K562 (cell line): ENCODE measurements at regions not wholly inside any gene's neighbourhood (a gene's known extent, or its start where the extent isn't known, plus 50 kb on each side); places are given as distances from the start of the nearest gene placed in this dataset.

Experiments
- BRF1 ChIP-seq: IDR thresholded peaks from 3 replicates; pipeline ENCODE4 v1.6.1; 2011; ENCODE audit warnings: borderline replicate concordance, mild to moderate bottlenecking; ENCODE audit not compliant: insufficient read length; ENCODE audit errors: extremely low read depth
- CHD2 ChIP-seq: IDR thresholded peaks from 2 replicates; pipeline ENCODE4 v1.6.1; 2011; ENCODE audit warnings: low read depth, low read length
- DACH1 ChIP-seq: fragments of 450-650 bp; IDR thresholded peaks from 2 replicates; pipeline ENCODE4 v1.6.1; 2018; ENCODE audit not compliant: partially characterized antibody
- JUNB ChIP-seq: fragments of 450-650 bp; formaldehyde crosslinking; conservative IDR thresholded peaks from 2 replicates; pipeline ENCODE4 v1.4.0; 2020; ENCODE audit warnings: mild to moderate bottlenecking
- NR4A1 ChIP-seq, 2 experiments: fragments of 250-450 bp in 1 of 2; fragments of 450-650 bp in 1 of 2; sonication (Bioruptor Pico) in 1 of 2; IDR thresholded peaks; 2 replicates each; pipeline versions ENCODE4 v1.4.0 to v1.6.1; 2016 to 2020; ENCODE audit warnings: mild to moderate bottlenecking in 2 of 2, missing compliant biosample characterization in 1 of 2, missing genetic modification characterization in 1 of 2, moderate library complexity in 1 of 2
- PHB2 ChIP-seq: fragments of 450-650 bp; IDR thresholded peaks from 2 replicates; pipeline ENCODE4 v1.6.1; 2017; ENCODE audit warnings: low read depth
- SMARCA4 ChIP-seq: fragments of 450-650 bp; IDR thresholded peaks from 2 replicates; pipeline ENCODE4 v1.6.1; 2016
- SOX6 ChIP-seq: fragments of 450-650 bp; IDR thresholded peaks from 2 replicates; pipeline ENCODE4 v1.6.1; 2014; ENCODE audit warnings: mild to moderate bottlenecking
- ZBED1 ChIP-seq: IDR thresholded peaks from 2 replicates; pipeline ENCODE4 v1.6.1; 2014
- ZFPM2 ChIP-seq: fragments of 250-450 bp; sonication (Bioruptor Pico); IDR thresholded peaks from 2 replicates; pipeline ENCODE4 v1.5.1; 2022; ENCODE audit warnings: mild to moderate bottlenecking
- ZNF696 ChIP-seq: fragments of 250-450 bp; sonication (Bioruptor Pico); conservative IDR thresholded peaks from 2 replicates; pipeline ENCODE4 v1.4.0; 2020; ENCODE audit warnings: mild to moderate bottlenecking, moderate library complexity
- TF ChIP-seq, protein P1 (sequence below): fragments of 450-650 bp; IDR thresholded peaks from one replicate; pipeline ENCODE4 v1.6.1; 2018; ENCODE audit warnings: mild to moderate bottlenecking, moderate library complexity; ENCODE audit not compliant: partially characterized antibody
- TF ChIP-seq, protein P2 (sequence below), 2 experiments: fragments of 450-650 bp; formaldehyde crosslinking in 1 of 2; IDR thresholded peaks; 2 replicates each; pipeline versions ENCODE4 v1.4.0 to v1.6.1; 2014 to 2020; ENCODE audit warnings: mild to moderate bottlenecking in 2 of 2, borderline replicate concordance in 1 of 2, low read depth in 1 of 2

DNA sequence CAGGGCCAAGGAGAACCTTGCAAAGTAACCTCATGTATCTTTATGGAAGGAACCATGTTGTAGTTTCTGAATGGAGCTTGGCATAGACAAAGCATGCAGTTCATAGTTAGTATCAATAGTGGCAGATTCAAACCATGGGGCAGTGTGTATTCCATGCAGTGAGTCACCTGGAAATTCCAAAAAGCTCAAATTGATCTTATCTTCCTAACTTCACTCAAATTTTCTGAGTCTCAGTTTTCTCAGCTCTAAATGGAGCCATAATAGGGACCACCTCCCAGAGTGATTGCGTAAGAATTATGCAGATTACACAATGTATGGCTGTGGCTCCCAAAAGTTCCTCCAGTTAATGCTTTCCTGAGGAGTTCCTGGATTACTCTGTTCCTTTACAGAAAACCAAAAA lies 549.9 kb upstream of the KLF4 start (continued):
- TF ChIP-seq ZBED1 (no peak), SMARCA4 (no peak), BRF1 (no peak), SOX6 (no peak), ZFPM2 (CRISPR knock-in tag) (no peak), CHD2 (no peak), PHB2 (no peak), NR4A1 (CRISPR knock-in tag; IDR thresholded peaks at IDR 0.05) (no peak), NR4A1 (tag; IDR thresholded peaks at IDR 0.05) (no peak), ZNF696 (CRISPR knock-in tag) (no peak), JUNB (no peak), DACH1 (peak; percentile 28)
- TF ChIP-seq, protein P1, sequence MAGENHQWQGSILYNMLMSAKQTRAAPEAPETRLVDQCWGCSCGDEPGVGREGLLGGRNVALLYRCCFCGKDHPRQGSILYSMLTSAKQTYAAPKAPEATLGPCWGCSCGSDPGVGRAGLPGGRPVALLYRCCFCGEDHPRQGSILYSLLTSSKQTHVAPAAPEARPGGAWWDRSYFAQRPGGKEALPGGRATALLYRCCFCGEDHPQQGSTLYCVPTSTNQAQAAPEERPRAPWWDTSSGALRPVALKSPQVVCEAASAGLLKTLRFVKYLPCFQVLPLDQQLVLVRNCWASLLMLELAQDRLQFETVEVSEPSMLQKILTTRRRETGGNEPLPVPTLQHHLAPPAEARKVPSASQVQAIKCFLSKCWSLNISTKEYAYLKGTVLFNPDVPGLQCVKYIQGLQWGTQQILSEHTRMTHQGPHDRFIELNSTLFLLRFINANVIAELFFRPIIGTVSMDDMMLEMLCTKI: no peak
- TF ChIP-seq, protein P2, sequence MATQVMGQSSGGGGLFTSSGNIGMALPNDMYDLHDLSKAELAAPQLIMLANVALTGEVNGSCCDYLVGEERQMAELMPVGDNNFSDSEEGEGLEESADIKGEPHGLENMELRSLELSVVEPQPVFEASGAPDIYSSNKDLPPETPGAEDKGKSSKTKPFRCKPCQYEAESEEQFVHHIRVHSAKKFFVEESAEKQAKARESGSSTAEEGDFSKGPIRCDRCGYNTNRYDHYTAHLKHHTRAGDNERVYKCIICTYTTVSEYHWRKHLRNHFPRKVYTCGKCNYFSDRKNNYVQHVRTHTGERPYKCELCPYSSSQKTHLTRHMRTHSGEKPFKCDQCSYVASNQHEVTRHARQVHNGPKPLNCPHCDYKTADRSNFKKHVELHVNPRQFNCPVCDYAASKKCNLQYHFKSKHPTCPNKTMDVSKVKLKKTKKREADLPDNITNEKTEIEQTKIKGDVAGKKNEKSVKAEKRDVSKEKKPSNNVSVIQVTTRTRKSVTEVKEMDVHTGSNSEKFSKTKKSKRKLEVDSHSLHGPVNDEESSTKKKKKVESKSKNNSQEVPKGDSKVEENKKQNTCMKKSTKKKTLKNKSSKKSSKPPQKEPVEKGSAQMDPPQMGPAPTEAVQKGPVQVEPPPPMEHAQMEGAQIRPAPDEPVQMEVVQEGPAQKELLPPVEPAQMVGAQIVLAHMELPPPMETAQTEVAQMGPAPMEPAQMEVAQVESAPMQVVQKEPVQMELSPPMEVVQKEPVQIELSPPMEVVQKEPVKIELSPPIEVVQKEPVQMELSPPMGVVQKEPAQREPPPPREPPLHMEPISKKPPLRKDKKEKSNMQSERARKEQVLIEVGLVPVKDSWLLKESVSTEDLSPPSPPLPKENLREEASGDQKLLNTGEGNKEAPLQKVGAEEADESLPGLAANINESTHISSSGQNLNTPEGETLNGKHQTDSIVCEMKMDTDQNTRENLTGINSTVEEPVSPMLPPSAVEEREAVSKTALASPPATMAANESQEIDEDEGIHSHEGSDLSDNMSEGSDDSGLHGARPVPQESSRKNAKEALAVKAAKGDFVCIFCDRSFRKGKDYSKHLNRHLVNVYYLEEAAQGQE (IDR thresholded peaks at IDR 0.05; ENCODE audit: borderline replicate concordance): no peak
- TF ChIP-seq, protein P2 (CRISPR knock-in tag; IDR thresholded peaks at IDR 0.05; ENCODE audit: low read depth): no peak
- TF ChIP-seq, all 486 proteins: peak for 6
